ENCODE measurements at regions not wholly inside any gene's neighbourhood (a gene's known extent, or its start where the extent isn't known, plus 50 kb on each side); places are given as distances from the start of the nearest gene placed in this dataset.

GRCh38 chr16:73955702-73956101, 340.9 kb upstream of the PSMD7 start:
- no peak overlapping the region for H3K4me2 ChIP-seq
- H3K36me3 ChIP-seq (ENCODE audit: insufficient read depth): no peaks in the 10 kb centered on the region
- no peaks in the 10 kb centered on the region for H3F3A ChIP-seq (replicated peaks; ENCODE audit: low read depth)
- TF ChIP-seq ETS1 (IDR thresholded peaks at IDR 0.05) (no peak), ZNF114 (CRISPR knock-in tag; IDR thresholded peaks at IDR 0.05) (no peak), EZH2 (IDR thresholded peaks at IDR 0.05; ENCODE audit: low read depth, unreplicated experiment) (no peak), STAT1 (IDR thresholded peaks at IDR 0.05; ENCODE audit: unreplicated experiment) (no peak), ZNF331 (CRISPR knock-in tag; IDR thresholded peaks at IDR 0.05; ENCODE audit: low read depth) (no peak), JUNB (IDR thresholded peaks at IDR 0.05; ENCODE audit: unreplicated experiment) (no peak), EZH2phosphoT487 (IDR thresholded peaks at IDR 0.05; ENCODE audit: unreplicated experiment) (no peak), POLR2AphosphoS5 (IDR thresholded peaks at IDR 0.05; ENCODE audit: low read depth) (no peak), CTCF (conservative IDR thresholded peaks at IDR 0.05; ENCODE audit: low read depth in 2 of 2) (no peak), NANOG (IDR thresholded peaks at IDR 0.05; ENCODE audit: borderline replicate concordance) (no peak), CREB1 (CRISPR knock-in tag; IDR thresholded peaks at IDR 0.05; ENCODE audit: low read depth) (no peak)
- TF ChIP-seq, protein P1, sequence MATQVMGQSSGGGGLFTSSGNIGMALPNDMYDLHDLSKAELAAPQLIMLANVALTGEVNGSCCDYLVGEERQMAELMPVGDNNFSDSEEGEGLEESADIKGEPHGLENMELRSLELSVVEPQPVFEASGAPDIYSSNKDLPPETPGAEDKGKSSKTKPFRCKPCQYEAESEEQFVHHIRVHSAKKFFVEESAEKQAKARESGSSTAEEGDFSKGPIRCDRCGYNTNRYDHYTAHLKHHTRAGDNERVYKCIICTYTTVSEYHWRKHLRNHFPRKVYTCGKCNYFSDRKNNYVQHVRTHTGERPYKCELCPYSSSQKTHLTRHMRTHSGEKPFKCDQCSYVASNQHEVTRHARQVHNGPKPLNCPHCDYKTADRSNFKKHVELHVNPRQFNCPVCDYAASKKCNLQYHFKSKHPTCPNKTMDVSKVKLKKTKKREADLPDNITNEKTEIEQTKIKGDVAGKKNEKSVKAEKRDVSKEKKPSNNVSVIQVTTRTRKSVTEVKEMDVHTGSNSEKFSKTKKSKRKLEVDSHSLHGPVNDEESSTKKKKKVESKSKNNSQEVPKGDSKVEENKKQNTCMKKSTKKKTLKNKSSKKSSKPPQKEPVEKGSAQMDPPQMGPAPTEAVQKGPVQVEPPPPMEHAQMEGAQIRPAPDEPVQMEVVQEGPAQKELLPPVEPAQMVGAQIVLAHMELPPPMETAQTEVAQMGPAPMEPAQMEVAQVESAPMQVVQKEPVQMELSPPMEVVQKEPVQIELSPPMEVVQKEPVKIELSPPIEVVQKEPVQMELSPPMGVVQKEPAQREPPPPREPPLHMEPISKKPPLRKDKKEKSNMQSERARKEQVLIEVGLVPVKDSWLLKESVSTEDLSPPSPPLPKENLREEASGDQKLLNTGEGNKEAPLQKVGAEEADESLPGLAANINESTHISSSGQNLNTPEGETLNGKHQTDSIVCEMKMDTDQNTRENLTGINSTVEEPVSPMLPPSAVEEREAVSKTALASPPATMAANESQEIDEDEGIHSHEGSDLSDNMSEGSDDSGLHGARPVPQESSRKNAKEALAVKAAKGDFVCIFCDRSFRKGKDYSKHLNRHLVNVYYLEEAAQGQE (IDR thresholded peaks at IDR 0.05; ENCODE audit: unreplicated experiment): no peak
- TF ChIP-seq, protein P2, sequence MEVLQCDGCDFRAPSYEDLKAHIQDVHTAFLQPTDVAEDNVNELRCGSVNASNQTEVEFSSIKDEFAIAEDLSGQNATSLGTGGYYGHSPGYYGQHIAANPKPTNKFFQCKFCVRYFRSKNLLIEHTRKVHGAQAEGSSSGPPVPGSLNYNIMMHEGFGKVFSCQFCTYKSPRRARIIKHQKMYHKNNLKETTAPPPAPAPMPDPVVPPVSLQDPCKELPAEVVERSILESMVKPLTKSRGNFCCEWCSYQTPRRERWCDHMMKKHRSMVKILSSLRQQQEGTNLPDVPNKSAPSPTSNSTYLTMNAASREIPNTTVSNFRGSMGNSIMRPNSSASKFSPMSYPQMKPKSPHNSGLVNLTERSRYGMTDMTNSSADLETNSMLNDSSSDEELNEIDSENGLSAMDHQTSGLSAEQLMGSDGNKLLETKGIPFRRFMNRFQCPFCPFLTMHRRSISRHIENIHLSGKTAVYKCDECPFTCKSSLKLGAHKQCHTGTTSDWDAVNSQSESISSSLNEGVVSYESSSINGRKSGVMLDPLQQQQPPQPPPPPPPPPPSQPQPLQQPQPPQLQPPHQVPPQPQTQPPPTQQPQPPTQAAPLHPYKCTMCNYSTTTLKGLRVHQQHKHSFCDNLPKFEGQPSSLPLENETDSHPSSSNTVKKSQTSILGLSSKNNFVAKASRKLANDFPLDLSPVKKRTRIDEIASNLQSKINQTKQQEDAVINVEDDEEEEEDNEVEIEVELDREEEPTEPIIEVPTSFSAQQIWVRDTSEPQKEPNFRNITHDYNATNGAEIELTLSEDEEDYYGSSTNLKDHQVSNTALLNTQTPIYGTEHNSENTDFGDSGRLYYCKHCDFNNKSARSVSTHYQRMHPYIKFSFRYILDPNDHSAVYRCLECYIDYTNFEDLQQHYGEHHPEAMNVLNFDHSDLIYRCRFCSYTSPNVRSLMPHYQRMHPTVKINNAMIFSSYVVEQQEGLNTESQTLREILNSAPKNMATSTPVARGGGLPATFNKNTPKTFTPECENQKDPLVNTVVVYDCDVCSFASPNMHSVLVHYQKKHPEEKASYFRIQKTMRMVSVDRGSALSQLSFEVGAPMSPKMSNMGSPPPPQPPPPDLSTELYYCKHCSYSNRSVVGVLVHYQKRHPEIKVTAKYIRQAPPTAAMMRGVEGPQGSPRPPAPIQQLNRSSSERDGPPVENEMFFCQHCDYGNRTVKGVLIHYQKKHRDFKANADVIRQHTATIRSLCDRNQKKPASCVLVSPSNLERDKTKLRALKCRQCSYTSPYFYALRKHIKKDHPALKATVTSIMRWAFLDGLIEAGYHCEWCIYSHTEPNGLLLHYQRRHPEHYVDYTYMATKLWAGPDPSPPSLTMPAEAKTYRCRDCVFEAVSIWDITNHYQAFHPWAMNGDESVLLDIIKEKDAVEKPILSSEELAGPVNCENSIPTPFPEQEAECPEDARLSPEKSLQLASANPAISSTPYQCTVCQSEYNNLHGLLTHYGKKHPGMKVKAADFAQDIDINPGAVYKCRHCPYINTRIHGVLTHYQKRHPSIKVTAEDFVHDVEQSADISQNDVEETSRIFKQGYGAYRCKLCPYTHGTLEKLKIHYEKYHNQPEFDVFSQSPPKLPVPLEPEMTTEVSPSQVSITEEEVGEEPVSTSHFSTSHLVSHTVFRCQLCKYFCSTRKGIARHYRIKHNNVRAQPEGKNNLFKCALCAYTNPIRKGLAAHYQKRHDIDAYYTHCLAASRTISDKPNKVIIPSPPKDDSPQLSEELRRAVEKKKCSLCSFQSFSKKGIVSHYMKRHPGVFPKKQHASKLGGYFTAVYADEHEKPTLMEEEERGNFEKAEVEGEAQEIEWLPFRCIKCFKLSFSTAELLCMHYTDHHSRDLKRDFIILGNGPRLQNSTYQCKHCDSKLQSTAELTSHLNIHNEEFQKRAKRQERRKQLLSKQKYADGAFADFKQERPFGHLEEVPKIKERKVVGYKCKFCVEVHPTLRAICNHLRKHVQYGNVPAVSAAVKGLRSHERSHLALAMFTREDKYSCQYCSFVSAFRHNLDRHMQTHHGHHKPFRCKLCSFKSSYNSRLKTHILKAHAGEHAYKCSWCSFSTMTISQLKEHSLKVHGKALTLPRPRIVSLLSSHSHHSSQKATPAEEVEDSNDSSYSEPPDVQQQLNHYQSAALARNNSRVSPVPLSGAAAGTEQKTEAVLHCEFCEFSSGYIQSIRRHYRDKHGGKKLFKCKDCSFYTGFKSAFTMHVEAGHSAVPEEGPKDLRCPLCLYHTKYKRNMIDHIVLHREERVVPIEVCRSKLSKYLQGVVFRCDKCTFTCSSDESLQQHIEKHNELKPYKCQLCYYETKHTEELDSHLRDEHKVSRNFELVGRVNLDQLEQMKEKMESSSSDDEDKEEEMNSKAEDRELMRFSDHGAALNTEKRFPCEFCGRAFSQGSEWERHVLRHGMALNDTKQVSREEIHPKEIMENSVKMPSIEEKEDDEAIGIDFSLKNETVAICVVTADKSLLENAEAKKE (CRISPR knock-in tag; IDR thresholded peaks at IDR 0.05): no peak
- H3K36me3 Mint-ChIP-seq (ENCODE audit: low read depth): no peaks in the 10 kb centered on the region; the same call in 2 of the 3 replicates
- H4K20me1 ChIP-seq (replicated peaks; ENCODE audit: insufficient read depth): no peaks in the 10 kb centered on the region
- H3K27ac Mint-ChIP-seq: no peak overlapping the region
- H3K4me1 ChIP-seq (ENCODE audit: insufficient read depth): no peaks in the 10 kb centered on the region
- H3K4me3 Mint-ChIP-seq: no peak overlapping the region
- H3K9me3 Mint-ChIP-seq: no peaks in the 10 kb centered on the region
- ATAC-seq (no peak), DNase-seq (ENCODE audit: low spot score) (no peak)
- no peaks in the 10 kb centered on the region for H3K27me3 Mint-ChIP-seq (ENCODE audit: insufficient read depth, low read depth, poor library complexity)
- H3K9me2 ChIP-seq (ENCODE audit: insufficient read depth): no peaks in the 10 kb centered on the region
- no peak overlapping the region for H3K4me3 ChIP-seq
- H3K79me2 ChIP-seq (replicated peaks; ENCODE audit: insufficient read depth): no peaks in the 10 kb centered on the region
- H3K27me3 ChIP-seq (ENCODE audit: insufficient read depth): no peaks in the 10 kb centered on the region
- H2AFZ ChIP-seq: no peak overlapping the region
- peaks cover 6% of the 10 kb centered on the region; the same call in 1 of the 3 replicates for H3K4me1 Mint-ChIP-seq
- H3K27ac ChIP-seq (ENCODE audit: low read depth): no peak overlapping the region
